Left renal cortex interstitium (tissue), 4 donors: ENCODE measurements at regions not wholly inside any gene's neighbourhood (a gene's known extent, or its start where the extent isn't known, plus 50 kb on each side); places are given as distances from the start of the nearest gene placed in this dataset.

Experiments used
- DNase-seq, 4 donors: peaks; one replicate each; pipeline ENCODE4 v3.0.0-alpha.2; 2013; ENCODE audit warnings: low read depth in 4 of 4, low spot score in 2 of 4, missing footprints in 1 of 4

GRCh38 chr5:160175438-160176218 lies 53.7 kb upstream of the FABP6 start:
- peak in 2 of 4 donors; percentile 24 to 28 for DNase-seq

- no peak for DNase-seq
Measured at GRCh38 chr5:160174780-160175437, 54.4 kb upstream of the FABP6 start.

GRCh38 chr5:160174290-160174689 lies 55.0 kb upstream of the FABP6 start:
- DNase-seq = no peak

- DNase-seq = no peak
Measured at GRCh38 chr5:160171666-160172065, 52.4 kb upstream of the PWWP2A start.

GRCh38 chr5:160169326-160169725 lies 50.1 kb upstream of the PWWP2A start:
- DNase-seq = no peak
